IMR-90 (cell line): ENCODE measurements at regions not wholly inside any gene's neighbourhood (a gene's known extent, or its start where the extent isn't known, plus 50 kb on each side); places are given as distances from the start of the nearest gene placed in this dataset.

Experiments
- ATAC-seq: fragments of 200-7000 bp; cut with Tn5 transposase; 2 replicates; pipeline ENCODE4 v1.9.1; 2020; ENCODE audit warnings: low read depth, mild to moderate bottlenecking, moderate library complexity
- BruUV-seq: library from RNA; stranded (reverse); fragments of 400-500 nt; replicated peaks from 2 replicates; lab custom pipeline; 2021; lab: Mats Ljungman, UMichigan
- CTCF ChIA-PET: fragments of 300-600 bp; formaldehyde crosslinking; extraction: SDS; loops from one replicate; lab custom pipeline; 2021; ENCODE audit warnings: antibody characterized with exemption; lab: Yijun Ruan, JAX
- POLR2A ChIA-PET: fragments of 300-600 bp; sonication (Branson Sonifier 250); formaldehyde crosslinking; loops from one replicate; lab custom pipeline; 2022; ENCODE audit warnings: antibody characterized with exemption; ENCODE audit not compliant: unreplicated experiment; lab: Charles Lee
- DNase-seq: peaks from one replicate; pipeline ENCODE4 v3.0.0; 2013
- H2AFZ ChIP-seq: replicated peaks from 2 replicates; pipeline ENCODE3; 2013; ENCODE audit warnings: low read length, mild to moderate bottlenecking; ENCODE audit not compliant: poor library complexity
- H2AK5ac ChIP-seq: 2 replicates; pipeline ENCODE4 v1.6.1; 2013; ENCODE audit warnings: low read depth, low read length, inconsistent platforms
- H2AK9ac ChIP-seq: replicated peaks from 2 replicates; pipeline ENCODE3; 2013; ENCODE audit warnings: mild to moderate bottlenecking, low read depth, low read length, moderate library complexity; ENCODE audit not compliant: poor library complexity
- H2BK120ac ChIP-seq: 2 replicates; pipeline ENCODE4 v1.6.1; 2013; ENCODE audit warnings: low read depth, low read length, inconsistent platforms
- H2BK15ac ChIP-seq: 3 replicates; pipeline ENCODE4 v1.6.1; 2013; ENCODE audit warnings: low read depth, low read length, inconsistent platforms
- H2BK20ac ChIP-seq: 2 replicates; pipeline ENCODE4 v1.6.1; 2013; ENCODE audit warnings: low read depth, mild to moderate bottlenecking, inconsistent platforms, low read length, moderate library complexity
- H2BK5ac ChIP-seq: 2 replicates; pipeline ENCODE4 v1.6.1; 2013; ENCODE audit warnings: mild to moderate bottlenecking, low read depth, low read length, inconsistent platforms; ENCODE audit not compliant: poor library complexity, severe bottlenecking
- H3K14ac ChIP-seq: replicated peaks from 2 replicates; pipeline ENCODE4 v1.6.1; 2013; ENCODE audit warnings: low read depth, low read length, inconsistent platforms
- H3K18ac ChIP-seq: 2 replicates; pipeline ENCODE4 v1.6.1; 2013; ENCODE audit warnings: low read depth, low read length, control low read depth
- H3K23ac ChIP-seq: 2 replicates; pipeline ENCODE4 v1.6.1; 2013; ENCODE audit warnings: low read depth, low read length, inconsistent platforms
- H3K27ac ChIP-seq: 2 replicates; pipeline ENCODE4 v1.5.1; 2013; ENCODE audit warnings: mild to moderate bottlenecking, control low read depth, low read length; ENCODE audit not compliant: insufficient read depth
- H3K27me3 ChIP-seq: 2 replicates; pipeline ENCODE4 v1.6.1; 2013; ENCODE audit warnings: low read length; ENCODE audit not compliant: control insufficient read depth, insufficient read depth
- H3K36me3 ChIP-seq: 2 replicates; pipeline ENCODE4 v1.6.1; 2013; ENCODE audit warnings: low read length, mixed read lengths; ENCODE audit not compliant: control insufficient read depth, insufficient read depth
- H3K4ac ChIP-seq: 2 replicates; pipeline ENCODE4 v1.6.1; 2013; ENCODE audit warnings: low read depth, low read length, inconsistent platforms
- H3K4me1 ChIP-seq: 2 replicates; pipeline ENCODE4 v1.6.1; 2013; ENCODE audit warnings: low read length, mixed read lengths; ENCODE audit not compliant: control insufficient read depth, insufficient read depth
- H3K4me2 ChIP-seq: 2 replicates; pipeline ENCODE4 v1.6.1; 2013; ENCODE audit warnings: low read depth, mild to moderate bottlenecking, control low read depth, low read length, moderate library complexity
- H3K4me3 ChIP-seq: 2 replicates; pipeline ENCODE4 v1.5.1; 2013; ENCODE audit warnings: low read depth, mild to moderate bottlenecking, control low read depth, low read length, moderate library complexity; ENCODE audit not compliant: insufficient read depth
- H3K56ac ChIP-seq: 2 replicates; pipeline ENCODE4 v1.6.1; 2013; ENCODE audit warnings: low read length, inconsistent platforms; ENCODE audit not compliant: insufficient read depth; ENCODE audit errors: extremely low read depth
- H3K79me1 ChIP-seq, 2 experiments: 2 replicates each; pipeline ENCODE4 v1.6.1; 2013; ENCODE audit warnings: low read length in 2 of 2, inconsistent platforms in 1 of 2, low read depth in 1 of 2
- H3K9ac ChIP-seq: 2 replicates; pipeline ENCODE4 v1.6.1; 2013; ENCODE audit warnings: low read depth, low read length, control low read depth
- H3K9me1 ChIP-seq: 2 replicates; pipeline ENCODE4 v1.6.1; 2013; ENCODE audit warnings: low read length, inconsistent platforms; ENCODE audit not compliant: insufficient read depth
- H3K9me3 ChIP-seq: 2 replicates; pipeline ENCODE4 v1.6.1; 2013; ENCODE audit warnings: low read length; ENCODE audit not compliant: control insufficient read depth, insufficient read depth
- H4K20me1 ChIP-seq: 2 replicates; pipeline ENCODE4 v1.6.1; 2013; ENCODE audit warnings: low read length, inconsistent platforms; ENCODE audit not compliant: insufficient read depth
- H4K5ac ChIP-seq: 2 replicates; pipeline ENCODE4 v1.6.1; 2013; ENCODE audit warnings: mild to moderate bottlenecking, low read depth, low read length, control low read depth
- H4K8ac ChIP-seq, 2 experiments: 2 replicates each; pipeline ENCODE4 v1.6.1; 2013; ENCODE audit warnings: low read depth in 2 of 2, low read length in 2 of 2, control low read depth in 1 of 2, inconsistent platforms in 1 of 2
- H4K91ac ChIP-seq: 2 replicates; pipeline ENCODE4 v1.6.1; 2013; ENCODE audit warnings: low read depth, low read length, inconsistent platforms; ENCODE audit not compliant: insufficient read depth
- CEBPB ChIP-seq: IDR thresholded peaks from 2 replicates; pipeline ENCODE4 v1.6.1; 2012; ENCODE audit warnings: low read depth, low read length, improper control_type of control experiment
- CHD1 ChIP-seq: IDR thresholded peaks from 2 replicates; pipeline ENCODE4 v1.6.1; 2012; ENCODE audit warnings: low read depth, low read length, improper control_type of control experiment
- FOS ChIP-seq: fragments of 150-350 bp; IDR thresholded peaks from 2 replicates; pipeline ENCODE4 v1.6.1; 2016; ENCODE audit warnings: low read depth, low read length
- MAZ ChIP-seq: IDR thresholded peaks from 2 replicates; pipeline ENCODE4 v1.6.1; 2012; ENCODE audit warnings: low read depth, mild to moderate bottlenecking, low read length, improper control_type of control experiment, moderate library complexity, borderline replicate concordance
- MXI1 ChIP-seq: IDR thresholded peaks from 2 replicates; pipeline ENCODE4 v1.6.1; 2012; ENCODE audit warnings: low read depth, mild to moderate bottlenecking, low read length, moderate library complexity, borderline replicate concordance
- NFE2L2 ChIP-seq: fragments of 150-350 bp; IDR thresholded peaks from 2 replicates; pipeline ENCODE4 v1.6.1; 2016; ENCODE audit warnings: low read depth, mild to moderate bottlenecking, low read length
- POLR2A ChIP-seq: IDR thresholded peaks from 2 replicates; pipeline ENCODE4 v1.6.1; 2012; ENCODE audit warnings: mild to moderate bottlenecking, low read depth, low read length
- RAD21 ChIP-seq: IDR thresholded peaks from 2 replicates; pipeline ENCODE4 v1.6.1; 2012; ENCODE audit warnings: low read length, improper control_type of control experiment
- RCOR1 ChIP-seq: IDR thresholded peaks from 2 replicates; pipeline ENCODE4 v1.6.1; 2012; ENCODE audit warnings: mild to moderate bottlenecking, low read length, improper control_type of control experiment; ENCODE audit not compliant: insufficient replicate concordance
- RFX5 ChIP-seq: IDR thresholded peaks from 2 replicates; pipeline ENCODE4 v1.8.0; 2012; ENCODE audit warnings: low read depth, mild to moderate bottlenecking, low read length, moderate library complexity
- SMC3 ChIP-seq: fragments of 150-350 bp; IDR thresholded peaks from 2 replicates; pipeline ENCODE4 v1.6.1; 2016; ENCODE audit warnings: low read depth, mild to moderate bottlenecking, antibody characterized with exemption, low read length, moderate library complexity
- WGBS, 2 experiments: methylation state at CpG; one replicate each; pipeline versions ENCODE4 v1.1.5 to v1.1.7; 2013; ENCODE audit warnings: missing lambda C conversion rate in 2 of 2; ENCODE audit not compliant: insufficient read length in 1 of 2; ENCODE audit errors: extremely low coverage in 2 of 2; 5-methylcytosine and 5-hydroxymethylcytosine counted together
- dilution Hi-C: fragments of 300-500 bp; cut with HindIII; formaldehyde crosslinking; loops from one replicate; pipeline ENCODE4 v1.14.3; 2018; ENCODE audit warnings: low sequenced_read_pairs; ENCODE audit not compliant: unreplicated experiment
- in situ Hi-C: fragments of 300-500 bp; cut with MboI; formaldehyde crosslinking; loops from 3 replicates; pipeline ENCODE4 v1.14.3; 2019; ENCODE audit warnings: low sequenced_read_pairs, inconsistent platforms, mixed read lengths
- intact Hi-C: fragments of 100-400 bp; cut with micrococcal nuclease; formaldehyde crosslinking; loops from 2 replicates; pipeline ENCODE4 v1.10.0; 2022
- TF ChIP-seq, protein P1 (sequence below): conservative IDR thresholded peaks from 2 replicates; pipeline ENCODE4 v1.5.1; 2012; ENCODE audit warnings: mild to moderate bottlenecking, low read depth, low read length, improper control_type of control experiment
- TF ChIP-seq, protein P2 (sequence below): fragments of 150-350 bp; IDR thresholded peaks from 2 replicates; pipeline ENCODE4 v1.6.1; 2016; ENCODE audit warnings: low read depth, mild to moderate bottlenecking, low read length, moderate library complexity, borderline replicate concordance

DNA sequence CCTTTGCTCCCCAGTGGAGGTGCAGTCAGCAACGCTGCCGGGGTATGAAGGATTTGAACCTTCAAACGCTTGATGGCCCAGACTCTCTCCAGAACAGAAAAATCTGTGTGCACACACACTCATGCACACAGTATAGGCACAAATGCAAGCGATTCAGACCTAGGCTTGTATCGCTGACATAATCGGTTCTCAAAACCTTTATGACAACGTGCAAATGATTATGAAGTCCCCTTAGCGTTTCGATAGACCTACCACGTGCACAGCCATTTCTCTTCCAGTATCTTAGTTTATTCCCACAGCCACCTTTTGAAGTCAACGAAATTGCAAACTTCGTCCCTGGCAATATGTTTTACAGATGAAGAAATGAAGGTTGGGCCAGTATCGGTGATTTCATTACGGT lies 138.9 kb upstream of the MYCN start:
- H3K9me3 ChIP-seq = peaks cover 47% of the 10 kb centered on the region
- no peaks in the 10 kb centered on the region for H3K79me1 ChIP-seq
- H4K91ac ChIP-seq = no peak overlapping the region
- H2BK20ac ChIP-seq = no peak overlapping the region
- no peak for TF ChIP-seq SMC3
- TF ChIP-seq RAD21 = no peak
- no peak for TF ChIP-seq RFX5
- no peak for TF ChIP-seq POLR2A
- TF ChIP-seq, protein P1, sequence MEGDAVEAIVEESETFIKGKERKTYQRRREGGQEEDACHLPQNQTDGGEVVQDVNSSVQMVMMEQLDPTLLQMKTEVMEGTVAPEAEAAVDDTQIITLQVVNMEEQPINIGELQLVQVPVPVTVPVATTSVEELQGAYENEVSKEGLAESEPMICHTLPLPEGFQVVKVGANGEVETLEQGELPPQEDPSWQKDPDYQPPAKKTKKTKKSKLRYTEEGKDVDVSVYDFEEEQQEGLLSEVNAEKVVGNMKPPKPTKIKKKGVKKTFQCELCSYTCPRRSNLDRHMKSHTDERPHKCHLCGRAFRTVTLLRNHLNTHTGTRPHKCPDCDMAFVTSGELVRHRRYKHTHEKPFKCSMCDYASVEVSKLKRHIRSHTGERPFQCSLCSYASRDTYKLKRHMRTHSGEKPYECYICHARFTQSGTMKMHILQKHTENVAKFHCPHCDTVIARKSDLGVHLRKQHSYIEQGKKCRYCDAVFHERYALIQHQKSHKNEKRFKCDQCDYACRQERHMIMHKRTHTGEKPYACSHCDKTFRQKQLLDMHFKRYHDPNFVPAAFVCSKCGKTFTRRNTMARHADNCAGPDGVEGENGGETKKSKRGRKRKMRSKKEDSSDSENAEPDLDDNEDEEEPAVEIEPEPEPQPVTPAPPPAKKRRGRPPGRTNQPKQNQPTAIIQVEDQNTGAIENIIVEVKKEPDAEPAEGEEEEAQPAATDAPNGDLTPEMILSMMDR = no peak
- no peak for TF ChIP-seq MXI1
- TF ChIP-seq FOS = no peak
- no peak for TF ChIP-seq MAZ
- TF ChIP-seq RCOR1 = no peak
- no peak for TF ChIP-seq CHD1
- no peak for TF ChIP-seq NFE2L2
- no peak for TF ChIP-seq CEBPB
- TF ChIP-seq, protein P2, sequence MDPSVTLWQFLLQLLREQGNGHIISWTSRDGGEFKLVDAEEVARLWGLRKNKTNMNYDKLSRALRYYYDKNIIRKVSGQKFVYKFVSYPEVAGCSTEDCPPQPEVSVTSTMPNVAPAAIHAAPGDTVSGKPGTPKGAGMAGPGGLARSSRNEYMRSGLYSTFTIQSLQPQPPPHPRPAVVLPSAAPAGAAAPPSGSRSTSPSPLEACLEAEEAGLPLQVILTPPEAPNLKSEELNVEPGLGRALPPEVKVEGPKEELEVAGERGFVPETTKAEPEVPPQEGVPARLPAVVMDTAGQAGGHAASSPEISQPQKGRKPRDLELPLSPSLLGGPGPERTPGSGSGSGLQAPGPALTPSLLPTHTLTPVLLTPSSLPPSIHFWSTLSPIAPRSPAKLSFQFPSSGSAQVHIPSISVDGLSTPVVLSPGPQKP = no peak
- no peak overlapping the region for H2AK9ac ChIP-seq
- H3K27me3 ChIP-seq = no peaks in the 10 kb centered on the region
- no peak overlapping the region for H4K8ac ChIP-seq
- ChIA-PET POLR2A (no interaction called here), CTCF (no interaction called here)
- H4K5ac ChIP-seq = no peak overlapping the region
- DNase-seq (no peak), ATAC-seq (no peak)
- no peak overlapping the region for H3K14ac ChIP-seq
- in situ Hi-C loops = no loop called here
- H3K18ac ChIP-seq = no peak overlapping the region
- no peak overlapping the region for H2BK15ac ChIP-seq
- no TSS peak for BruUV-seq
- no peak overlapping the region for H3K4me2 ChIP-seq
- no peak overlapping the region for H2AK5ac ChIP-seq
- H3K9me1 ChIP-seq = no peaks in the 10 kb centered on the region
- 92% methylated on average over 4 of the region's 14 CpGs; no CpG with 5 or more reads in 1 of the 2 experiments for WGBS, 2 experiments
- no peak overlapping the region for H3K9ac ChIP-seq
- H3K27ac ChIP-seq = no peak overlapping the region
- H4K20me1 ChIP-seq = no peaks in the 10 kb centered on the region
- H3K23ac ChIP-seq = no peak overlapping the region
- H3K56ac ChIP-seq = no peak overlapping the region
- H3K4ac ChIP-seq = no peak overlapping the region
- H2BK5ac ChIP-seq = no peak overlapping the region
- H2BK120ac ChIP-seq = no peak overlapping the region
- dilution Hi-C loops = no loop called here
- no peak overlapping the region for H2AFZ ChIP-seq
- H3K4me3 ChIP-seq = no peak overlapping the region
- intact Hi-C loops = no loop called here
- H3K36me3 ChIP-seq = no peaks in the 10 kb centered on the region
- no peaks in the 10 kb centered on the region for H3K4me1 ChIP-seq
